HG03469 (cell line): ENCODE measurements at regions not wholly inside any gene's neighbourhood (a gene's known extent, or its start where the extent isn't known, plus 50 kb on each side); places are given as distances from the start of the nearest gene placed in this dataset.
"Not testable (repeated sequence)": the region's sequence is repeated elsewhere in the genome, so short reads cannot be mapped to it uniquely, and the experiment has no call there.

Experiments
- ATAC-seq: cut with Tn5 transposase; IDR thresholded peaks from one replicate; pipeline ENCODE4 v1.9.1; 2021; ENCODE audit warnings: mild to moderate bottlenecking, moderate library complexity, moderate number of reproducible peaks; ENCODE audit not compliant: unreplicated experiment

- no peak for ATAC-seq
These were observed 430.6 kb downstream of the RPS24 start for GRCh38 chr10:78464118-78464855.

- no peak for ATAC-seq
These were observed 431.2 kb downstream of the RPS24 start for GRCh38 chr10:78464856-78465267.

- no peak for ATAC-seq
These were observed 431.8 kb downstream of the RPS24 start for GRCh38 chr10:78465431-78465830.

DNA sequence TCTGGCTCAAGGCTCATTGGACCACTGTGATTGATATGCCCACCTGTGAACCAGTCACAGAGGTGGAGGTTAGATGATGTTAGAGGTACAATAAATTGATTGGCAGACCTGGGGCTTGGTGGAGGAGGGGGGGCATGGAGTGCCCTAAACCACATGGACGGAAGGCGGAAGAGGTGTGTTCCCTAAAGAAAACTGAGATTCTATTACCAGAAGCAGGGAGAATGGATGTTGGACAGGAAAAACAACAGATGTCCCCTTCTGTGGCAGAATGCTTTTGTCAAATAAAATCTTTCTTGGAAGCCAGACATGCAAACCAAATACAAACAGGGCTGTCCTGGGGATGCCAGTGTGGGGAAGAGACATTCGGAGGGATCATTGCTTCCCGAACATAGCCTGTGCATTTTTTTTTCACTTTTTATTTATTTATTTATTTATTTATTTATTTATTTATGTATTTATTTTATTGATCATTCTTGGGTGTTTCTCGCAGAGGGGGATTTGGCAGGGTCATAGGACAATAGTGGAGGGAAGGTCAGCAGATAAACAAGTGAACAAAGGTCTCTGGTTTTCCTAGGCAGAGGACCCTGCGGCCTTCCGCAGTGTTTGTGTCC, 433.9 kb downstream of the RPS24 start:
- no peak for ATAC-seq

DNA sequence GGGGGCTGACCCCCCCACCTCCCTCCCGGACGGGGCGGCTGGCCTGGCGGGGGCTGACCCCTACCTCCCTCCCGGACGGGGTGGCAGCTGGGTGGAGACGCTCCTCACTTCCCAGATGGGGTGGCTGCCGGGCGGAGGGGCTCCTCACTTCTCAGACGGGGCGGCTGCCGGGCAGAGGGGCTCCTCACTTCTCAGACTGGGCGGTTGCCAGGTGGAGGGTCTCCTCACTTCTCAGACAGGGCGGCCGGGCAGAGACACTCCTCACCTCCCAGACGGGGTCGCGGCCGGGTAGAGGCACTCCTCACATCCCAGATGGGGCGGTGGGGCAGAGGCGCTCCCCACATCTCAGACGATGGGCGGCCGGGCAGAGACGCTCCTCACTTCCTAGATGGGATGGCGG, 435.1 kb downstream of the RPS24 start:
- ATAC-seq: not testable (repeated sequence)

- no peak for ATAC-seq
These were observed 436.8 kb downstream of the RPS24 start for GRCh38 chr10:78470267-78471103.

DNA sequence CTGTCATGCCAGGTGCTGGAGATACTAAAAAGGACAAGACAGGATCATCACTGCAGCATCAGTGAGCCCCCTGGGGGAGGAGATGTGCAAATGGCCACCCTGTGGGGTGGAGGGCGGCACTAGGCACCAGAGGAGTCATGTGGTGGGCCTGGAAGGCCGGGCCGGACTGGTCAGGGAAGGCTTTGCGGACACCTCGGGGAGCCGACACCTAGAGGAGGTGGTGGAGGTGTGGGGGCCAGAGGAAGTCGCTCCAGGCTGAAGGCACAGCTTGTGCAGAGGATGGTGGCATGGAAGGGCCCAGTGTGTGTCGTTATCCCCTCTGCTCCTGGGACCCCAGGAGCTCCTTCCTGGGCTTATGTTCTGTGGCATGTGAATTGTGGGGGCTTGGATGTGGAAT, 437.7 kb downstream of the RPS24 start:
- no peak for ATAC-seq

DNA sequence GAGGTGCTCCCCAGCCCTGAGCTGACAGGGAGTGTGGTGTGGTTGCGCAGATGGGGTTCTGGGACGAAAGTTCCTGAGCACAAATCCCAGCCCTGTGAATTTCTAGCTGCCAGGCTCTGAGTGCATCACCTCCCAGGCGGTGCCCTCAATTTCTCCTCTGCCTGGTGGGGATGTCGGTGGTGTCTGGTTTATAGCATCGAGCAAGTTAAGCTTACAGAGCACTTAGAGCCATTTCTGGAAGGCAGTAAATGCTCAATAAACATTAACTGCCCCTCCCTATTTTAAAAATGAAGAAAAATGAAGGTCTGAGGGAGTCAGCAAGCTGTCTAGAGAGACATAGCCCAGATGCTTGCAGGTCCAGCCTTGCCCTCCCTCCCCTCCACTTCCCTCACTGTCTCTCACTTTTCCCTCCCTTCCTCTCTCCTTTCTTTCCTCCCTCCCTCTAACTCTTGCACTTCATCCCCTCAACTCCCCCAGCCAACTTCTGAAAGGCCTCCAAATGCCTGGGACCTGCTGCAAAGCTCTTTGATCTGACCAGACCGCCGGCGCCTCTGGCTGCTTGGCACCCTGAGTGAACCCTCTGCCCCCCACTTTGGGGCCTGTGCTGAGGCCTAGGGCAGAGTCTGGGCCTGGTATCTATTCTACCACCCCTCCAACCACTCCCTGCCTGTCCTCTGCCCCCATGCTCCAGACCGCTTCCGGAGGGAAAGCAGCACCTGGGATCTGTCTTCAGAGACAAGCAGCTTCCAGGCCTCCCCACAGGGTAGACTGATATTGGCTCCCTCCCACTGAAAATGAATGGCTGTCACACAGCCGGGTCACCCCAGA, 438.3 kb downstream of the RPS24 start:
- ATAC-seq: no peak

- ATAC-seq: no peak
These were observed 438.9 kb downstream of the RPS24 start for GRCh38 chr10:78472551-78472890.

- no peak for ATAC-seq
These were observed 439.3 kb downstream of the RPS24 start for GRCh38 chr10:78473006-78473405.

DNA sequence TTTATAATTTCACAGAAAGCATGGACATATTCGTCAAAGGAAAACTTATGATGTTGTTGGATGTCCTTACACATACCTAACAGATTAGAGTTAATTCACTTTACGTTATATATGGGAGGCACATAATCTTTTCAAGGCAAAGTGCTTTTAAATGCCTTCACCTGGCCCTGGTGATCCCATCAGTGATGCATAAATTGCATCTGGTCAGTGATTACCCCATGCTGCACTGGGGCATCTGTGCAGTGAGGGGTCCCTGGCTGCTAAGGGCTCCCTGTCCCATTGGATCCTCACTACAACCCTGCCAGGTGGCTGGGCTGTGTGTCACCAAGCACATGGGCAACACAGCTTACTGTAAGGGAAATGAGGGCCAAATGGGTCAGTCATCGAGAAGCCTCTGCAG, 441.1 kb downstream of the RPS24 start:
- ATAC-seq: no peak

DNA sequence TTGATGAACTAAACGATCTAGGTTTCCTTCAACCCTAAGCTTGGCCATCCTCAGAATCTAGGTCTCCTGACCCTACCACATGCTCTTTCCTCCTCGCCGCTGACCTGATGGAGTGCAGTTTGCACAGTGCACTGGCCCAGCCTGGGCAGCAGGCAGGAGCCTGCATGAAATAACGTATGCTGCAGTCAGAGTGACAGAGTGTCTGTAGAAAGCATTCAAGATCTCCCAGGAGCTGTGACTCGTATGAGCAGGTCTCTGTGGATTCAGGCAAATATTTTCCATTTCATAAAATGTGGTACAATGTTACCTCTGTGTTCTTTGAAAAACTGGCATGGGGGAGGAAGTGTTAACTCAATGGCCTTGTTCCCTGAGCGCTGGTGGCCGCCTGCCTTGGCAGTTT, 441.8 kb downstream of the RPS24 start:
- no peak for ATAC-seq

DNA sequence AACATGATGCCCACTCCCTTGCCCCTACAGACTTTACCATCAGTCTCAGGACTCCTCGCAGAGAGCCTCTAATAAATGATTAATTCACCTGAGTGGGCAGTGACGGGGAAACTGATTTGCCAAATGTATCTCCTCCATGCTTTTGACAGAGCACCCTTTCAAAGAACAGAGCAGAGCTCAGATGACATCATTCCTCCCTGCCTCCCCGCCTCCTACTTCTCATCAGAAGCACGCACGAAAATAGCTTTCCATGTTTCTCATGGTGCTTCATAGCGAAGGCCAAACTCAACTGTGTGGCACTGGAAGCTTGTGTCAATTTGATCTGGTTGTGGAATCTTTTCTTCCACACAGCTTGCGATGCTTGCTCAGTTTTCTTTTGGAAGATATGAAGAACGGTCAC, 442.5 kb downstream of the RPS24 start:
- no peak for ATAC-seq

DNA sequence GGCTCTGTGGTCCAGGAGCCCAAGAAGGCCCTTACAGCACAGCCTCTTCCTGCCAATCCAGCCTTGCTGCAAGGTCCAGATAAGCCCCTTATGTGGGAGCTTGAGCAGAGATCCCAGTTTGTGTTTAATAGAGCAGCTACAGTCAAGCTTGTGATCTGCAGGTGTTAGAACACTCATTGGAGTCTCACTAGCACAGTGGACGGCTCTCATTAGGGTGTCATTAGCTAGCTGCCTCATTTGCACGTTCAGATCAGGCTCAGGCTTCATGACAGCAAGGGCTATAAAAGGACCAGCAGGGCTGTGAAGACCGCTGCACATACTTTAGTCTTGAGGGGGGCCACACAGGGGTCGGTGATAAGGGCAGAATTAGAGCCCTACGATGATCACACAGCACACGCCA, 443.2 kb downstream of the RPS24 start:
- ATAC-seq: no peak

GRCh38 chr10:78478919-78479318, 445.3 kb downstream of the RPS24 start:
- ATAC-seq: no peak

- no peak for ATAC-seq
These were observed 445.8 kb downstream of the RPS24 start for GRCh38 chr10:78479467-78479866.

DNA sequence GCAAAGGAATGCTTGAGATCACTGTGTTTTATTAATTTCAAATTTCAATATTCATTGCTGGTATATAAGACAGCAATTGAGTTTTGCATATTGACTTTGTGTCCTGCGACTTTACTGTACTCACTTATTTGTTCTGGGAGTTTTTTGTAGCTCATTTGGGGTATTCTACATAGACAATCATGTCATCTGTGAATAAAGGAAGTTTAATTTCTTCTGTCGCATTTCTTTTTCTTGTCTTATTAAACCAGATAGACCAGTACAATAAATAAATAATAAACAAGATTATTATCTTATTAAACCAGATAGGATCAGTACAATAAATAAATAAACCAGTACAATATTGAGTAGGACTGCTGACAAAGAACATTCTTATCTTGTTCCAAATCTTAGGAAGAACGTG, 448.2 kb downstream of the RPS24 start:
- ATAC-seq: no peak

DNA sequence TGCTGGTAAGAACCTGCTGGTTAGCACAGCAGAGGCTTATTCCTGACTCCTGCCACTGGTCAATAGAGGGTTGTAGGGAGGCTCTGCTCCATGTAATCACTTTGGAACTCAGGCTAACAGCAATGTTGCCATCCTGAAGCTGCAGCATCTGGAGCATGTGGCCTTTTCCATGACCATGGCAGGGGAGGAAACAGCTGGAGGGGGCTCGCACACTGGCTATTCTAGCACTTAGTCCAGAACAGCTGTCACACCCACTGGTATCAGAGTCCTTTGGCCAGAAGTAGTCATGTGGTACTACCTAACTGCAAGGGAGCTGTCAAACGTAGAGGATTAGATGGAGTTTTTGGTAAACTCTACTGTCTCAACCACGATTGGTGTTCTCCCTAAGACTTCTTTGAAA, 450.0 kb downstream of the RPS24 start:
- ATAC-seq: no peak

GRCh38 chr10:78489034-78489433, 455.4 kb downstream of the RPS24 start:
- no peak for ATAC-seq

DNA sequence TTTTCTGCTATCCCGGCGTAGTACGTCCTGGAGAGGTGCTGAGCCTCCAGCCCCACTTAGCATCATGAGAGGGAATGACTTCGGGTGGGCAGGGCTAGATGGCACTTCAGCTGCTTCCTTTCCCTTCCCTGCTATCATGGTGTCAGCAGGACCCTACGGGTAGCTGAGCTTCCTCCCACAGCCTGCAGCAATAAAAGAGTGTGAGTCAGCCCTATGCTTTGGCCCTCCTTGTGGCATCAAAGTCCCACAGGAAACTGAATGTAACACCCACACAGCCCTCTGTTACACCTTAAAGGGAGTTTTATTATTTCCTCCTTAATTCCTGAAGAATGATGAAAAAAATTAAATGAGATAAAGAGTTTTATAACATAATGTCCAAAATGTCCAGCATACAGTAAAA, 458.1 kb downstream of the RPS24 start:
- ATAC-seq: no peak

DNA sequence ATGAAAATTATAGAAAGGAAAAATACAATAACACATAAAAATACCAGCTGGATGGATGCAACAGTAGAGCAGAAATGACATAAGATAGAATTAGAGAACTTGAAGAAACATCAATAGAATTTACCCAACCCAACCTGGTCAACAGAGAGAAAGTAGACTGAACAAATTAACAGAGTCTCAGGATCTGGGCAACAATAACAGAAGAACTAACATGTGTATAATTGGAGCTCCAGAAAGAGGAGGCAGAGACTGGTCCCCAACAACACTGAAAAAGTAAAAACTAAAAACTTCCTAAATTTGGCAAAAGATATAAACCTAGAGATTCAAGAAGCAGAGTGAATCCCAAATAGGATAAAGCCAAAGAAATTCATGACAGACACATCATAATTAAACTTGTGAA, 458.8 kb downstream of the RPS24 start:
- ATAC-seq: no peak
